IMR-90 (cell line): ENCODE measurements at regions not wholly inside any gene's neighbourhood (a gene's known extent, or its start where the extent isn't known, plus 50 kb on each side); places are given as distances from the start of the nearest gene placed in this dataset.
"Not testable (repeated sequence)": the region's sequence is repeated elsewhere in the genome, so short reads cannot be mapped to it uniquely, and the experiment has no call there.

Experiments
- ATAC-seq: fragments of 200-7000 bp; cut with Tn5 transposase; 2 replicates; pipeline ENCODE4 v1.9.1; 2020; ENCODE audit warnings: low read depth, mild to moderate bottlenecking, moderate library complexity
- BruUV-seq: library from RNA; stranded (reverse); fragments of 400-500 nt; replicated peaks from 2 replicates; lab custom pipeline; 2021; lab: Mats Ljungman, UMichigan
- CTCF ChIA-PET: fragments of 300-600 bp; formaldehyde crosslinking; extraction: SDS; loops from one replicate; lab custom pipeline; 2021; ENCODE audit warnings: antibody characterized with exemption; lab: Yijun Ruan, JAX
- POLR2A ChIA-PET: fragments of 300-600 bp; sonication (Branson Sonifier 250); formaldehyde crosslinking; loops from one replicate; lab custom pipeline; 2022; ENCODE audit warnings: antibody characterized with exemption; ENCODE audit not compliant: unreplicated experiment; lab: Charles Lee
- DNase-seq: peaks from one replicate; pipeline ENCODE4 v3.0.0; 2013
- H2AFZ ChIP-seq: replicated peaks from 2 replicates; pipeline ENCODE3; 2013; ENCODE audit warnings: low read length, mild to moderate bottlenecking; ENCODE audit not compliant: poor library complexity
- H2AK5ac ChIP-seq: 2 replicates; pipeline ENCODE4 v1.6.1; 2013; ENCODE audit warnings: low read depth, low read length, inconsistent platforms
- H2AK9ac ChIP-seq: replicated peaks from 2 replicates; pipeline ENCODE3; 2013; ENCODE audit warnings: mild to moderate bottlenecking, low read depth, low read length, moderate library complexity; ENCODE audit not compliant: poor library complexity
- H2BK120ac ChIP-seq: 2 replicates; pipeline ENCODE4 v1.6.1; 2013; ENCODE audit warnings: low read depth, low read length, inconsistent platforms
- H2BK15ac ChIP-seq: 3 replicates; pipeline ENCODE4 v1.6.1; 2013; ENCODE audit warnings: low read depth, low read length, inconsistent platforms
- H2BK20ac ChIP-seq: 2 replicates; pipeline ENCODE4 v1.6.1; 2013; ENCODE audit warnings: low read depth, mild to moderate bottlenecking, inconsistent platforms, low read length, moderate library complexity
- H2BK5ac ChIP-seq: 2 replicates; pipeline ENCODE4 v1.6.1; 2013; ENCODE audit warnings: mild to moderate bottlenecking, low read depth, low read length, inconsistent platforms; ENCODE audit not compliant: poor library complexity, severe bottlenecking
- H3K14ac ChIP-seq: replicated peaks from 2 replicates; pipeline ENCODE4 v1.6.1; 2013; ENCODE audit warnings: low read depth, low read length, inconsistent platforms
- H3K18ac ChIP-seq: 2 replicates; pipeline ENCODE4 v1.6.1; 2013; ENCODE audit warnings: low read depth, low read length, control low read depth
- H3K23ac ChIP-seq: 2 replicates; pipeline ENCODE4 v1.6.1; 2013; ENCODE audit warnings: low read depth, low read length, inconsistent platforms
- H3K27ac ChIP-seq: 2 replicates; pipeline ENCODE4 v1.5.1; 2013; ENCODE audit warnings: mild to moderate bottlenecking, control low read depth, low read length; ENCODE audit not compliant: insufficient read depth
- H3K27me3 ChIP-seq: 2 replicates; pipeline ENCODE4 v1.6.1; 2013; ENCODE audit warnings: low read length; ENCODE audit not compliant: control insufficient read depth, insufficient read depth
- H3K36me3 ChIP-seq: 2 replicates; pipeline ENCODE4 v1.6.1; 2013; ENCODE audit warnings: low read length, mixed read lengths; ENCODE audit not compliant: control insufficient read depth, insufficient read depth
- H3K4ac ChIP-seq: 2 replicates; pipeline ENCODE4 v1.6.1; 2013; ENCODE audit warnings: low read depth, low read length, inconsistent platforms
- H3K4me1 ChIP-seq: 2 replicates; pipeline ENCODE4 v1.6.1; 2013; ENCODE audit warnings: low read length, mixed read lengths; ENCODE audit not compliant: control insufficient read depth, insufficient read depth
- H3K4me2 ChIP-seq: 2 replicates; pipeline ENCODE4 v1.6.1; 2013; ENCODE audit warnings: low read depth, mild to moderate bottlenecking, control low read depth, low read length, moderate library complexity
- H3K4me3 ChIP-seq: 2 replicates; pipeline ENCODE4 v1.5.1; 2013; ENCODE audit warnings: low read depth, mild to moderate bottlenecking, control low read depth, low read length, moderate library complexity; ENCODE audit not compliant: insufficient read depth
- H3K56ac ChIP-seq: 2 replicates; pipeline ENCODE4 v1.6.1; 2013; ENCODE audit warnings: low read length, inconsistent platforms; ENCODE audit not compliant: insufficient read depth; ENCODE audit errors: extremely low read depth
- H3K79me1 ChIP-seq, 2 experiments: 2 replicates each; pipeline ENCODE4 v1.6.1; 2013; ENCODE audit warnings: low read length in 2 of 2, inconsistent platforms in 1 of 2, low read depth in 1 of 2
- H3K9ac ChIP-seq: 2 replicates; pipeline ENCODE4 v1.6.1; 2013; ENCODE audit warnings: low read depth, low read length, control low read depth
- H3K9me1 ChIP-seq: 2 replicates; pipeline ENCODE4 v1.6.1; 2013; ENCODE audit warnings: low read length, inconsistent platforms; ENCODE audit not compliant: insufficient read depth
- H3K9me3 ChIP-seq: 2 replicates; pipeline ENCODE4 v1.6.1; 2013; ENCODE audit warnings: low read length; ENCODE audit not compliant: control insufficient read depth, insufficient read depth
- H4K20me1 ChIP-seq: 2 replicates; pipeline ENCODE4 v1.6.1; 2013; ENCODE audit warnings: low read length, inconsistent platforms; ENCODE audit not compliant: insufficient read depth
- H4K5ac ChIP-seq: 2 replicates; pipeline ENCODE4 v1.6.1; 2013; ENCODE audit warnings: mild to moderate bottlenecking, low read depth, low read length, control low read depth
- H4K8ac ChIP-seq, 2 experiments: 2 replicates each; pipeline ENCODE4 v1.6.1; 2013; ENCODE audit warnings: low read depth in 2 of 2, low read length in 2 of 2, control low read depth in 1 of 2, inconsistent platforms in 1 of 2
- H4K91ac ChIP-seq: 2 replicates; pipeline ENCODE4 v1.6.1; 2013; ENCODE audit warnings: low read depth, low read length, inconsistent platforms; ENCODE audit not compliant: insufficient read depth
- WGBS, 2 experiments: methylation state at CpG; one replicate each; pipeline versions ENCODE4 v1.1.5 to v1.1.7; 2013; ENCODE audit warnings: missing lambda C conversion rate in 2 of 2; ENCODE audit not compliant: insufficient read length in 1 of 2; ENCODE audit errors: extremely low coverage in 2 of 2; 5-methylcytosine and 5-hydroxymethylcytosine counted together
- dilution Hi-C: fragments of 300-500 bp; cut with HindIII; formaldehyde crosslinking; loops from one replicate; pipeline ENCODE4 v1.14.3; 2018; ENCODE audit warnings: low sequenced_read_pairs; ENCODE audit not compliant: unreplicated experiment
- in situ Hi-C: fragments of 300-500 bp; cut with MboI; formaldehyde crosslinking; loops from 3 replicates; pipeline ENCODE4 v1.14.3; 2019; ENCODE audit warnings: low sequenced_read_pairs, inconsistent platforms, mixed read lengths
- intact Hi-C: fragments of 100-400 bp; cut with micrococcal nuclease; formaldehyde crosslinking; loops from 2 replicates; pipeline ENCODE4 v1.10.0; 2022

- H3K4me2 ChIP-seq, POLR2A ChIA-PET, H3K27me3 ChIP-seq, H2AFZ ChIP-seq, DNase-seq, H3K27ac ChIP-seq, H3K14ac ChIP-seq, H2BK20ac ChIP-seq, H3K9me1 ChIP-seq, H3K9ac ChIP-seq, intact Hi-C loops, H3K18ac ChIP-seq, in situ Hi-C loops, H3K56ac ChIP-seq, CTCF ChIA-PET, H4K5ac ChIP-seq, H2BK5ac ChIP-seq, H3K23ac ChIP-seq, H2BK15ac ChIP-seq, H3K36me3 ChIP-seq, H4K8ac ChIP-seq, H3K4ac ChIP-seq, H2BK120ac ChIP-seq, dilution Hi-C loops, H3K79me1 ChIP-seq, ATAC-seq, BruUV-seq, H2AK9ac ChIP-seq, H2AK5ac ChIP-seq, H3K9me3 ChIP-seq, H3K4me3 ChIP-seq, H4K20me1 ChIP-seq, H4K91ac ChIP-seq: not testable (repeated sequence)
- H3K4me1 ChIP-seq = peaks cover 10% of the 10 kb centered on the region
- WGBS, 2 experiments = no CpG with 5 or more reads among the region's 2 CpGs
Observed at GRCh38 chr16:88258141-88258540, 124.6 kb upstream of the ZNF469 start.

GRCh38 chr16:88258764-88259525 is 123.8 kb upstream of the ZNF469 start:
- H3K56ac ChIP-seq, H3K23ac ChIP-seq, H3K4ac ChIP-seq, ATAC-seq, H3K27ac ChIP-seq, H4K5ac ChIP-seq, H3K36me3 ChIP-seq, H3K4me3 ChIP-seq, H2BK5ac ChIP-seq, H3K18ac ChIP-seq, DNase-seq, in situ Hi-C loops, BruUV-seq, POLR2A ChIA-PET, H2AK9ac ChIP-seq, H3K4me2 ChIP-seq, H4K8ac ChIP-seq, intact Hi-C loops, H3K14ac ChIP-seq, H2BK20ac ChIP-seq, H4K91ac ChIP-seq, H4K20me1 ChIP-seq, dilution Hi-C loops, H3K79me1 ChIP-seq, H3K9ac ChIP-seq, H2BK120ac ChIP-seq, H3K9me1 ChIP-seq, CTCF ChIA-PET, H3K9me3 ChIP-seq, H2AFZ ChIP-seq, H3K27me3 ChIP-seq: not testable (repeated sequence)
- peaks cover 17% of the 10 kb centered on the region for H3K4me1 ChIP-seq
- peak overlapping the region; percentile 50; the same call in 1 of the 2 replicates for H2AK5ac ChIP-seq
- 58% methylated on average over 4 of the region's 32 CpGs; no CpG with 5 or more reads in 1 of the 2 experiments for WGBS, 2 experiments
- H2BK15ac ChIP-seq = peak overlapping the region; percentile 59; the same call in 1 of the 3 replicates
